Activated naive CD4-positive, alpha-beta T cell treated with Interleukin-2 at 50 U/mL for 16 hours (primary cell): ENCODE measurements at regions not wholly inside any gene's neighbourhood (a gene's known extent, or its start where the extent isn't known, plus 50 kb on each side); places are given as distances from the start of the nearest gene placed in this dataset.
A peak's percentile ranks its signal among the peaks of the same experiment; 100 is the strongest.
"Not testable (repeated sequence)": the region's sequence is repeated elsewhere in the genome, so short reads cannot be mapped to it uniquely, and the experiment has no call there.

Experiments
- DNase-seq: peaks from one replicate; pipeline ENCODE4 v3.0.0-alpha.2; 2020

- no peak for DNase-seq
These were observed 136.3 kb upstream of the ESR1 start for GRCh38 chr6:151671195-151671594.

DNA sequence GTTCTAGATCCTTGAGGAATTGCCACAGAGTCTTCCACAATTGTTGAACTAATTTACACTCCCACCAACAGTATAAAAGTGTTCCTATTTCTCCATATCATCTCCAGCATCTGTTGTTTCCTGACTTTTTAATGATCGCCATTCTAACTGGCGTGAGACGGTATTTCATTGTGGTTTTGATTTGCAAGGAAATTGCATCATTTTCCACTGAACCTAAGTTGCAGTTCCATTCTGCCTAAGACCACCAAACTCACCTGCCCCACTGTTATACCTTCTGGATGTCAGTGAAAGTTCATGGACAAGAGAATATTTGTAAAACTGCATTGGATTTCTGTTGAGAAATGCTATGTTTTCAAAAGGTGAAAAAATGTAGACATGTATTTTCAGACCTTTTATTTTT lies 132.9 kb upstream of the ESR1 start:
- DNase-seq, result no peak

DNA sequence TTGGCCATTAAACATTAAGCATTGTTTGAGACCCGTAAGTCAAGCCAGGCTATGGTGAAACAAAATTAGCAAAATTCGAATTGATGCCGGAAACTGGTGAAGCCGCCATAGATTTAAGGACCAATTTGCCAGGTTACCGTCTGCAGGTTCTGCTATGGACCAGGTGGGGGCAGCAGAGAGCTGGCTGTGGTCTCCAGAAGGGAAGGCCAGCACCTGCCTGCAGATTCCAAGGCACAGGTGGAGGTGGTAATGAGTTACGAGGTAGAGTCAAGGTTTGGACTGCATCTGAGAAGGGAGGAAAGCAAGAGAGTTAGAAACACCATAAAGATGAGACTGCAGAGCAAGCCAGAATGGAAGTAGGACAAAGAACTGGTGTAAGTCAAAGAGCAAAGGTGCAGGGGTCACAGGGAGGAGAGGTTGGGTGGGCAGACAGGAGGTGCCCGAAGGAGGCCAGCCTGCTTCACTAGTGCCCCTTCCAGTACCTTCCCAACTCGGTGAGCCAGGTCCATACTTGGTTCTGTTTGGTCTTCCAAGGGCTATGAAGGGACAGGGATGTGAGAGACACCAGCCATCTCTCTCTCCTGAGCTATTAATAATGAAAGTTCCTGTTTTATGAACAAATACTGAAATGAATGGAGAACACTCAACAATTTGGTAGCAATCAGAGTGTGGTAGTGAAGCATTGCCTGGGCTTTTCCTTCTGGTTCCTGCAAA lies 131.6 kb upstream of the ESR1 start:
- DNase-seq, result peak; percentile 52

- DNase-seq, result no peak
These were observed 131.0 kb upstream of the ESR1 start for GRCh38 chr6:151676460-151676945.

DNA sequence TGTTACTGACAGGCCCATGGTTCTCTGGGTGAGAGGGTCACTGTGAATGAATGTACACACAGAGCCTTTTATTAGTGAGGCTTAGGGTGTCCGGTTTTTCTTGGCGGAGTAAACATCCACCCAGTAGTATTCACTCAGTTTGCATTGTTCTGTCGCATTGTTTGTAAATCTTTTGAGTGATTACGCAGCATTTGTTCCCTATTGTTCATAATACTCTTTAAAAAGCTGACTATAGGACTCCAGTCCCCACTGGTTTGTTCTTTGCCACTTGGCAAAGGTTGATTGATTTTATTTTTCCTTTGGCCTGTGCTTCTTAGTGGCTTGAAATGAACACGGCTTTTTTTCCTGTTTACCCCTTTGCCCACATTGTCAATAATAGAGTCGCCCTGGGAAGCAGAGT lies 130.1 kb upstream of the ESR1 start:
- DNase-seq, result no peak

GRCh38 chr6:151679081-151679480 lies 128.4 kb upstream of the ESR1 start:
- peak; percentile 37 for DNase-seq

GRCh38 chr6:151679941-151680340 lies 127.5 kb upstream of the ESR1 start:
- no peak for DNase-seq

GRCh38 chr6:151680846-151681432 lies 126.5 kb upstream of the ESR1 start:
- no peak for DNase-seq

GRCh38 chr6:151681433-151682059 lies 125.9 kb upstream of the ESR1 start:
- no peak for DNase-seq

- DNase-seq, result no peak
These were observed 125.2 kb upstream of the ESR1 start for GRCh38 chr6:151682251-151682650.

- DNase-seq, result no peak
These were observed 124.6 kb upstream of the ESR1 start for GRCh38 chr6:151682922-151683321.

DNA sequence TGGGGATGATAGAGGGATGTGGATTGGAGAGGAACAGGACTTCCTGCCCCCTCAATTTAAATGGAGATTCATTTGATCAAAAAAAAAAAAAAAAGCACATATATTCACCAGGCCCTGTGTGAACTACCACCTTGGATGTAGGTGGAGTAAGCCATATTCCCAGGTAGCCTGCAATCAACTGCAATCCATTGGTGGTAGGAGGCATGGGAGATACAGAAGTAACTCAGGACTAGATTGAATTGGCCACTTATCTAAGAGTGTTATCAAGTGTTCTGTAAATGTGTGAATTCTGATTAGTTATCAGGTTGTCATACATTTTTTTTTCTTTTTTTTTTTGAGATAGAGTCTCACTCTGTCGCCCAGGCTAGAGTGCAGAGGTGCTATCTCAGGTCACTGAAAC lies 124.1 kb upstream of the ESR1 start:
- no peak for DNase-seq

DNA sequence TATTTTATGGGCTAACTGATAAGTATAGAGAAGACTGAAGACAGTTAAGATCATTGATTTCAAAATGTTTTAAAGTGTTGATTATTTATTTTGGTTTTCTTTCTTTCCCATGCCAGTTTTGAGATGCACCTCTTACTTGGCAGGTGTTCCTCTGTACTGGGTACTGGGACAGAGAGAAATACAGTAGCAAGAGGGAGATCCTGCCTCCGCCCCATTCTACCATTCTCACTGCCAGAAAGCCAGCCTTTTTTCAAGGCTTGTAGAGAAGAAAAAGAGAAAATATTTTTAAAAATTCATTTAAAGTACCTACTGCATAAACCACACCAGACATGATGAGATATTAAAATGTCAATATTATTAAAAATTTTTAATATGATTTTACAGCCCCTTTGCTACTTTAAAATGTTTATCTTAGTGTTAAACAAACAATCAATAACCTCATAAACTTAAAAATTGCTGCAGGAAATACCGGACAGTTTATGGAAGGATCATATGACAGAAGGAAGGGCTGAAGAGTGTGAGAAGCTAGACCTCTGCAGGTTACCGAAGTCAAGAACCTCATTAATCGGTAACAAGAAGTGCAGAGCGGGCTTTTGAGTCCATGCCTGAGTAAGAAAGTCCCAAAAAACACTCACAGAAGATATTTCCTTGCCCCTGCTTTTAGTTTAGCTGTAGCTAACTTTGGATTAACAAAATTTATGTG lies 117.8 kb upstream of the ESR1 start:
- no peak for DNase-seq

- no peak for DNase-seq
These were observed 117.2 kb upstream of the ESR1 start for GRCh38 chr6:151690303-151690702.

DNA sequence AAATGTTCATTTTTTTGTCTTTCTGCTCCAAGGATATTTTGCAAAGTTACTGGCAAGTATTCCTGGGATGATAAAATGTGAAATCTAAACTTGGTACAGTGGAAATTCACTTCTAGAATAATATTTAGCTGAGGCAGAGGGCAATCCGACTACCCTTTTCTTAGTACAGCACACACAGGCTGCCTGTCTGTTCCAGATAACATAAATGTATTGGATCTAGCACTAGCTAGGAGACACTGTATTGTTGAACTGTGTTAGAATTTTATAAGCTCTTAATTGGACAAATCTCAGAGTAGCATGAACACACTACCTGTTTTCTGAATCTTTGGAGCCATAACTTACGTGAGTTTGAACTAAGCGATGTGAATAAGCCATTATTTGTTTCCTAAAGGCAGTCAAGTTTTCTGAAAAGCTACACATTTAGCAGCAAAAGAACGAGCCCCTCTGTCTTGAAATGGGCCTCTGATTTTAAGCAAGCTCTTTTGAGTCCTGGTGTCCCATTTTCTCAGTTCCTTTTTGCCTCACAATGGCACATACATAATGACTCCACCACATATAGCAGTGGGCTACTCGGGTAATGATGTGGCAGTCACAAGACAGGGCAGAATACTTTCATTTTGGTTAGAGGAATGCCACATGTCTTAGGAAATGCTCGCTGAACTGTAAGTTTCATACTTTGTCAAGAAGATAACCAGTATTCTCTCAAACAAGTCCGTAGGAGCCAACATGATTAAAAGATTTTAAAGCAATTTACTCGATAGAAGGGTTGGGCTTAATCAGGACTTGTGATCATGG lies 116.5 kb upstream of the ESR1 start:
- peak; percentile 34 for DNase-seq

DNA sequence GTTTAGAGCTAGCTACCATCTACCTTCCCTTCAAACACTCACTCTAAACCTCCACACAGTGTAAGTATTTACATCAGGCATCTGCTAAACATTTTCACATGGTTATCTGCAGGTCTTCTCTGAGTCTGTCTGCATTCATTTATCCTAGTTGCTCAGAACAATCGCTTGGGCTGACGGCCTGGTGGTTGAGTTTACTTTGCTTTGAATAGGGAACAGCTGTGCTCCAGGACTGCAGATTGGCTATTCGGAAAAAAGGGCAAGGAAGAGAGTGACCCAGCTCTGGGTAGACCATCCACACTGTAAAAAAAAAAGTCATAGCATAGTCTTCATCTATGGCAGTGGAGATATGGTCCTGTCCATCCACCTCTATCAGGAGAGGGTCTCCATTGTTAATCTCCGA lies 115.3 kb upstream of the ESR1 start:
- DNase-seq, result no peak

DNA sequence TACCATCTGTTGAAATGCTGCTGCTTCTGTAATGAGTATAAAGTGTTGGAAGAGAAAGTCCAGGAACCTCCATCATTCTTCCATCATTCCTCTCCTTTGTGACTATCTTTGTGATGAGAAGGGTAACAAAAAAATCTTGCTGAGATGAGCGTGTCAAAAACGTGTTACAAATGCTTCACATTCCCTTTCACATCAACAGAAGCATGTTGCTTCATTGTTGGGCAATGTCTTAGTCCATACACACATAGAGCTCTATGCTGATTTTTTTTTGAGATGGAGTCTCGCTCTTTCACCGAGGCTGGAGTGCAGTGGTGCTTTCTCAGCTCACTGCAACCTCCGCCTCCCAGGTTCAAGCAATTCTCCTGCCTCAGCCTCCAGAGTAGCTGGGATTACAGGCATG lies 114.1 kb upstream of the ESR1 start:
- DNase-seq, result no peak

DNA sequence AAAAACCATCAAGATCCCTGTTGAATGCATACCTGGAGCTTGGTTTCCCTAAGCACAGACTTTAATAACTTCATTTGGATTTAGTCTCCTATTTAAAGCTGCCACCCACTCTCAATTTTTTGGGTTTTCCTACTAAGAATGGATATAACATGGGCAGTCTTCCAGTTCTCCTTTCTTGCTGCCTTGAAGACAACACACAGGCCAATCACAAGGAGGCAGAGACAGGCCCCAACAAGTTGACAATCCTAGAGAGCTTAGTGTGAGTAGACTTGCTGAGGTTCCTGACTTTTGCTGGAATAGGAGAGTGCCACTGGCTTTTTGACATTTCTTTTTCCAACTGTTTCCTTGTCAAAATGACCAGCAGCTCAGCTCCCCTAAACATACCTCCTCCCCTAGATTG lies 112.3 kb upstream of the ESR1 start:
- DNase-seq, result no peak

DNA sequence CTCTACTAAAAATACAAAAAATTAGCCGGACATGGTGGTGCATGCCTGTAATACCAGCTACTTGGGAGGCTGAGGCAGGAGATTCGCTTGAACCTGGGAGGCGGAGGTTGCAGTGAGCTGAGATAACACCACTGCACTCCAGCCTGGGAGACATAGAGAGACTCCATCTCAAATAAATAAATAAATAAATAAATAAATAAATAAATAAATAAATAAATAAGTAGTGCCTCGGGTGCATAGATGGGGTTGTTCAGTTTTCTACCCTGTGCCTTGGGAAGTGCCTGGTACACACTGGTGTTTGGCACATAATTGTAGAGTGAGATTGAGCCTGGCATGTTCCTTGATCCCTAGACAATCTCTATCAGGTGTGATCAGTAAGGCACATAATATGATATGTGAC lies 111.2 kb upstream of the ESR1 start:
- DNase-seq, result not testable (repeated sequence)

GRCh38 chr6:151698931-151699700 lies 108.4 kb upstream of the ESR1 start:
- no peak for DNase-seq

- no peak for DNase-seq
These were observed 107.8 kb upstream of the ESR1 start for GRCh38 chr6:151699719-151700118.
